ENCODE measurements at regions not wholly inside any gene's neighbourhood (a gene's known extent, or its start where the extent isn't known, plus 50 kb on each side); places are given as distances from the start of the nearest gene placed in this dataset.
"Not testable (repeated sequence)": the region's sequence is repeated elsewhere in the genome, so short reads cannot be mapped to it uniquely, and the experiment has no call there.

- DNase-seq (ENCODE audit: extremely low spot score); POLR2A ChIA-PET; CTCF ChIA-PET: not testable (repeated sequence)
Measured at GRCh38 chr10:109809954-109810353, 113.4 kb downstream of the XPNPEP1 start.

DNA sequence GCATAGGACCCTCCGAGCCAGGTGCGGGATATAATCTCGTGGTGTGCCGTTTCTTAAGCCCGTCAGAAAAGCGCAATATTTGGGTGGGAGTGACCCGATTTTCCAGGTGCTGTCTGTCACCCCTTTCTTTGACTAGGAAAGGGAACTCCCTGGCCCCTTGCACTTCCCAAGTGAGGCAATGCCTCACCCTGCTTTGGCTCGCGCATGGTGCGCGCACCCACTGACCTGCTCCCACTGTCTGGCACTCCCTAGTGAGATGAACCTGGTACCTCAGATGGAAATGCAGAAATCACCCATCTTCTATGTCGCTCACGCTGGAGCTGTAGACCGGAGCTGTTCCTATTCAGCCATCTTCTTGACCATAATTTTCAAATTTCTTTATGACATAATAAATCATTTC, 122.1 kb downstream of the XPNPEP1 start:
- DNase-seq (ENCODE audit: extremely low spot score); CTCF ChIA-PET; POLR2A ChIA-PET: not testable (repeated sequence)

DNA sequence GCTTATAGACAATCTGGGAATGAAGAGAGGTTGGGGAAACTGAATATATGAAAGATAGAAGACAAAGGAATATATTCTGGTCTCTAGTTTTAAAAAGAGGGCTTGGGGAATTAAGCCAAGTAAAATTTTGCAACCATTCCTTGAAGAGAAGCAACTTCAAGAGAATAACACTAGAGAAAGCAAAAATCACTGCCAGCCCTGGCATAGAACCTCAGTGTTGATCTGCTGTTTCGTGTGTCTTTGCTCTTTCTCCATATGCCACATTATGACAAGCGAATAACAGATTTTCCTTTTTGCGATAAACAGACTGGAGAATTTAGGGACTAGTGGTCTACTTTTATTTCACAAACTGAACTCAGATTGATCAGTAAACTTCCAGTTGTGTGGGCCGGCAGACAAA, 132.7 kb downstream of the XPNPEP1 start:
- ChIA-PET POLR2A (no interaction called here), CTCF (no interaction called here)
- DNase-seq (ENCODE audit: extremely low spot score): no peak
- TF ChIP-seq PKNOX1 (IDR thresholded peaks at IDR 0.05) (no peak), FOXK2 (IDR thresholded peaks at IDR 0.05) (no peak), LEF1 (IDR thresholded peaks at IDR 0.05; ENCODE audit: borderline replicate concordance) (no peak), BHLHE40 (IDR thresholded peaks at IDR 0.05; ENCODE audit: borderline replicate concordance) (no peak), SP1 (IDR thresholded peaks at IDR 0.05) (no peak), ZNF384 (IDR thresholded peaks at IDR 0.05) (no peak), FOXA1 (IDR thresholded peaks at IDR 0.05) (no peak), HDGF (IDR thresholded peaks at IDR 0.05; ENCODE audit: borderline replicate concordance) (no peak)

DNA sequence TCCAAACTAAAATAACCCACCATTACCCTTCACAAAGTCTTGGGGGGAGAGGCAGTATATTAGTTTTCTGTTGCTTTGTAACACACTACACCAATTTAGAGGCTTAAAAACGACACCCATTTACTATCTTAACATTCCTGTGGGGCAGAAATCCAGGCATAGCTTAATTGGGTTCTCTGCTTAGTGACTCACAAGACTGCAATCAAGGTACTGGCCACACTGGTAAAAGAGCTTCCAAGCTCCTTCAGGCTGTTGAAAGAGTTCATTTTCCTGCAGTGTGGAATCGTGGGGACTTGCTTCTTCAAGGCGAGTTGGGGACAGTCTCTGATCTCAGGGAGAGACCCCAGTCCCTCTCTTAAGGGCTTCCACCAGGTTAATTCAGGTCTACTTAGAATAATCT, 139.1 kb downstream of the XPNPEP1 start:
- TF ChIP-seq SUZ12 (IDR thresholded peaks at IDR 0.05) (no peak), HDGF (IDR thresholded peaks at IDR 0.05; ENCODE audit: borderline replicate concordance) (no peak), L3MBTL2 (conservative IDR thresholded peaks at IDR 0.05) (no peak), FOXM1 (IDR thresholded peaks at IDR 0.05; ENCODE audit: borderline replicate concordance) (no peak), ELF4 (IDR thresholded peaks at IDR 0.05) (no peak), TARDBP (IDR thresholded peaks at IDR 0.05) (no peak)
- ChIA-PET POLR2A (no interaction called here), CTCF (interaction anchor here (1.3 kb wide), 1 partner anchor 10 kb away, joined by 6 read pairs; no protein-coding TSS in a partner anchor)
- no peak for DNase-seq (ENCODE audit: extremely low spot score)

- TF ChIP-seq LEF1 (IDR thresholded peaks at IDR 0.05; ENCODE audit: borderline replicate concordance): no peak
- ChIA-PET POLR2A (no interaction called here), CTCF (interaction anchor here (1.3 kb wide), 1 partner anchor 10 kb away, joined by 6 read pairs; no protein-coding TSS in a partner anchor)
- no peak for DNase-seq (ENCODE audit: extremely low spot score)
Measured at GRCh38 chr10:109783286-109783685, 140.0 kb downstream of the XPNPEP1 start.

GRCh38 chr10:109780997-109781396, 142.3 kb downstream of the XPNPEP1 start:
- TF ChIP-seq ELF4 (IDR thresholded peaks at IDR 0.05) (no peak), L3MBTL2 (conservative IDR thresholded peaks at IDR 0.05) (no peak), FOXA1 (IDR thresholded peaks at IDR 0.05) (no peak), ARNT (IDR thresholded peaks at IDR 0.05) (no peak), LEF1 (IDR thresholded peaks at IDR 0.05; ENCODE audit: borderline replicate concordance) (no peak), BHLHE40 (IDR thresholded peaks at IDR 0.05; ENCODE audit: borderline replicate concordance) (no peak)
- ChIA-PET POLR2A (no interaction called here), CTCF (no interaction called here)
- DNase-seq (ENCODE audit: extremely low spot score): no peak

- no peak for DNase-seq (ENCODE audit: extremely low spot score)
- CTCF ChIA-PET: no interaction called here
- TF ChIP-seq NFRKB (IDR thresholded peaks at IDR 0.05) (no peak), FOXA1 (IDR thresholded peaks at IDR 0.05) (no peak)
- POLR2A ChIA-PET: no interaction called here
Measured at GRCh38 chr10:109778993-109779392, 144.3 kb downstream of the XPNPEP1 start.

GRCh38 chr10:109774121-109774440, 149.2 kb downstream of the XPNPEP1 start:
- ChIA-PET CTCF (interaction anchor here (0.6 to 1.2 kb wide), 8 partner anchors 10 to 594 kb away, joined by 3 to 6 read pairs (median 4); no protein-coding TSS in a partner anchor), POLR2A (no interaction called here)
- TF ChIP-seq SP1 (IDR thresholded peaks at IDR 0.05) (no peak), ARNT (IDR thresholded peaks at IDR 0.05) (no peak), L3MBTL2 (conservative IDR thresholded peaks at IDR 0.05) (no peak), ZNF384 (IDR thresholded peaks at IDR 0.05) (no peak), LEF1 (IDR thresholded peaks at IDR 0.05; ENCODE audit: borderline replicate concordance) (no peak), PKNOX1 (IDR thresholded peaks at IDR 0.05) (no peak)

GRCh38 chr10:109773288-109774120, 149.8 kb downstream of the XPNPEP1 start:
- DNase-seq (ENCODE audit: extremely low spot score): peak; percentile 32
- POLR2A ChIA-PET: no interaction called here
- TF ChIP-seq HDGF (IDR thresholded peaks at IDR 0.05; ENCODE audit: borderline replicate concordance) (no peak), ELF4 (IDR thresholded peaks at IDR 0.05) (no peak), BHLHE40 (IDR thresholded peaks at IDR 0.05; ENCODE audit: borderline replicate concordance) (no peak), NFRKB (IDR thresholded peaks at IDR 0.05) (no peak), SP1 (IDR thresholded peaks at IDR 0.05) (no peak), LEF1 (IDR thresholded peaks at IDR 0.05; ENCODE audit: borderline replicate concordance) (no peak)
- CTCF ChIA-PET: interaction anchor here (0.6 to 1.2 kb wide), 8 partner anchors 10 to 595 kb away, joined by 3 to 6 read pairs (median 4); no protein-coding TSS in a partner anchor

More at GRCh38 chr10:109774121-109774440, 149.2 kb downstream of the XPNPEP1 start:
- no peak for DNase-seq (ENCODE audit: extremely low spot score)

All from HEK293T (cell line).